Fibroblast of the aortic adventitia (primary cell): ENCODE measurements at regions not wholly inside any gene's neighbourhood (a gene's known extent, or its start where the extent isn't known, plus 50 kb on each side); places are given as distances from the start of the nearest gene placed in this dataset.

Source experiments
- DNase-seq: peaks from one replicate; pipeline ENCODE4 v3.0.0-alpha.2; 2010; ENCODE audit warnings: low read depth
- H3K4me3 ChIP-seq: 2 replicates; pipeline ENCODE4 v1.5.1; 2011; ENCODE audit warnings: low read depth, mild to moderate bottlenecking, control low read depth, low read length, moderate library complexity
- TF ChIP-seq, protein P1 (sequence below): IDR thresholded peaks from 2 replicates; pipeline ENCODE4 v1.5.1; 2011; ENCODE audit warnings: mild to moderate bottlenecking, low read length, control low read depth, inconsistent platforms; ENCODE audit not compliant: insufficient read depth

GRCh38 chr7:53684693-53685092 is 649.3 kb downstream of the POM121L12 start:
- no peak for DNase-seq
- TF ChIP-seq, protein P1, sequence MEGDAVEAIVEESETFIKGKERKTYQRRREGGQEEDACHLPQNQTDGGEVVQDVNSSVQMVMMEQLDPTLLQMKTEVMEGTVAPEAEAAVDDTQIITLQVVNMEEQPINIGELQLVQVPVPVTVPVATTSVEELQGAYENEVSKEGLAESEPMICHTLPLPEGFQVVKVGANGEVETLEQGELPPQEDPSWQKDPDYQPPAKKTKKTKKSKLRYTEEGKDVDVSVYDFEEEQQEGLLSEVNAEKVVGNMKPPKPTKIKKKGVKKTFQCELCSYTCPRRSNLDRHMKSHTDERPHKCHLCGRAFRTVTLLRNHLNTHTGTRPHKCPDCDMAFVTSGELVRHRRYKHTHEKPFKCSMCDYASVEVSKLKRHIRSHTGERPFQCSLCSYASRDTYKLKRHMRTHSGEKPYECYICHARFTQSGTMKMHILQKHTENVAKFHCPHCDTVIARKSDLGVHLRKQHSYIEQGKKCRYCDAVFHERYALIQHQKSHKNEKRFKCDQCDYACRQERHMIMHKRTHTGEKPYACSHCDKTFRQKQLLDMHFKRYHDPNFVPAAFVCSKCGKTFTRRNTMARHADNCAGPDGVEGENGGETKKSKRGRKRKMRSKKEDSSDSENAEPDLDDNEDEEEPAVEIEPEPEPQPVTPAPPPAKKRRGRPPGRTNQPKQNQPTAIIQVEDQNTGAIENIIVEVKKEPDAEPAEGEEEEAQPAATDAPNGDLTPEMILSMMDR = no peak

DNA sequence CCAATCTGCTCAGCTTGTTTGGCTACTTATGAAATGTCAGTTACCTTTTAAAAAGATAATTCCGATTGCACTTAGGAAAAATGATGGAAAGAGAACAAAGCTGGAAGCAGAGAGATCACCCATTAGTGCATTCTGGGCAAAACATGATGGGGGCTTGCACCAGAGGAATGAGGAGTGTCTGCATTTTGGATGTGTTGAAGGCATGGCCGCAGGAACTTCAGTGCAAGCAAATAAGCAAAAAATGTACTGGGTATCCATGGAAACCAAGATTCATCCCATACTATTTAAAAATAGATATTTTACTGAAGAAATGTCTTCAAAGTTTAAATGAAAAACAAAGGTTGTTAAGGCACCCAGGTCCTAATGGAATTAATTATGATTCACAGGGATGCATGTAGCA is 655.0 kb downstream of the POM121L12 start:
- TF ChIP-seq, protein P1 = no peak
- no peak overlapping the region for H3K4me3 ChIP-seq
- no peak for DNase-seq

More at GRCh38 chr7:53684693-53685092, 649.3 kb downstream of the POM121L12 start:
- H3K4me3 ChIP-seq = no peak overlapping the region

GRCh38 chr7:53697913-53698312 is 662.5 kb downstream of the POM121L12 start:
- H3K4me3 ChIP-seq = no peak overlapping the region
- no peak for DNase-seq
- TF ChIP-seq, protein P1 = no peak

DNA sequence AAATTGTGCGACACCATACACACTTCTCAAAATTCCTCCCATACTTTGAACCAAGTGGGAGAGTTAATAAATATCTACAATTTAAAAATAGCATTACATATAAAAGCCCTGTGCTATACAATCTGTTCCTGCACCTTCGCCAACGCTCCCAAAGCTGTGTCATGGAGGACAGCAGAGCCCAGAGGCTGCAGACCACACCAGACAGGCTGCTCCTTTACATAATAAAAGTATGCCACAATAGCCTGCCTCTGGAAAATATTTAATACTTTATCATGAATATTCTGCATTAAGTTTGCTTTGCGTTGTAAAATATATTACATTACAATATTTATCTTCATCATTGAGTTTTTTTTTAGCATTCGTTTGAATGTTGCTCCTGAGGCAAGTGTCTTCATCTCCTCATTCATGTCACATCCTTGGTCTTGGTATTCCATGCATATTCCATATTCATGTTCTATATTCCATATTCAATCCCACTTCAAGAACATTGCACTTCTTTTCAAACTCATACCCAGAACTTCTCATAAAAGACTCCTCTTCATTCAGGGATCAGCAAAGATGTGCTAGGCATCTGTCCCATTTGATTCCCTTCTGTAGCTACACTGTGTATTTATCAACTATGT is 663.9 kb downstream of the POM121L12 start:
- H3K4me3 ChIP-seq = no peak overlapping the region
- DNase-seq = no peak
- TF ChIP-seq, protein P1 = no peak

DNA sequence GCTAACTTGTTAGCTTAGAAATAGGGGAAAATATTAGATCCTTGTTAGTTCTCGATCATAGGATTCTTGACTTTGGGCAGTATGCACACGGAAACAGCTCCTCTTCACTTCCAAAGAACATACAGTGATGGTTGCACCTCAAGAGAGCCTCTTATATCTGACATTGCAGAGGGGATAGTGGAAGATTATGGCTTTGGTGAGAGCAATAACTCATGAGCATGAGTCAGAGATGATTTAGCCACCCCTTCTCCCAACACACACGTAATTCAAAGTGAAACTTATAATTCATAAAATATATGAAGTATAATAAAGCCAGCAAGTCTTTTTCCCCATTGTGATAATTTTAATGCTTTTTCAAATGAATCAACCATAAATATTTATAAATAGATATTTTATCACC is 683.7 kb downstream of the POM121L12 start:
- TF ChIP-seq, protein P1 = no peak
- no peak overlapping the region for H3K4me3 ChIP-seq
- no peak for DNase-seq

DNA sequence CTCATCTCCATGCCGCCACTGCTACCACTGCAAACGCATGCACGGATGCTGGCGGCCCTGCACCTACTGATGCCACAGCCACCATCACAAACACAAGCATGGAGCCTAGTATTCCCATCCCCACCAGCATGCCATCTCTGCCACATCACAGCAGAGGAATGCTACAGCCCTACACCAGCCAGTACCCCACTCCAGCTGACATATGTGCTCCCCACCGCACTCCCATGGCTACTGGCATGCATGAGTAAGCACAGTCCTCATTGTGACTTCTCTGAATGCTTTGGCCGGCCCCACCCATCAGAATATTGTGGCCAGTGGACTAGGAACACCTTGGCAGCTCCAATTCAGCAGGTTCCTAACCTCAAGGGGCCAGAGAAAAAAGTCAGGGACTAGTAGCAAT is 705.5 kb downstream of the POM121L12 start:
- no peak for DNase-seq
- no peak overlapping the region for H3K4me3 ChIP-seq
- TF ChIP-seq, protein P1 = no peak
